Activated CD8-positive, alpha-beta memory T cell treated with anti-CD3 and anti-CD28 coated beads for 4 hours (primary cell): ENCODE measurements at regions not wholly inside any gene's neighbourhood (a gene's known extent, or its start where the extent isn't known, plus 50 kb on each side); places are given as distances from the start of the nearest gene placed in this dataset.
"Not testable (repeated sequence)": the region's sequence is repeated elsewhere in the genome, so short reads cannot be mapped to it uniquely, and the experiment has no call there.

ENCODE experiments used
- DNase-seq, 2 donors: peaks; one replicate each; pipeline ENCODE4 v3.0.0-alpha.2; 2020; ENCODE audit warnings: low read depth in 2 of 2

DNA sequence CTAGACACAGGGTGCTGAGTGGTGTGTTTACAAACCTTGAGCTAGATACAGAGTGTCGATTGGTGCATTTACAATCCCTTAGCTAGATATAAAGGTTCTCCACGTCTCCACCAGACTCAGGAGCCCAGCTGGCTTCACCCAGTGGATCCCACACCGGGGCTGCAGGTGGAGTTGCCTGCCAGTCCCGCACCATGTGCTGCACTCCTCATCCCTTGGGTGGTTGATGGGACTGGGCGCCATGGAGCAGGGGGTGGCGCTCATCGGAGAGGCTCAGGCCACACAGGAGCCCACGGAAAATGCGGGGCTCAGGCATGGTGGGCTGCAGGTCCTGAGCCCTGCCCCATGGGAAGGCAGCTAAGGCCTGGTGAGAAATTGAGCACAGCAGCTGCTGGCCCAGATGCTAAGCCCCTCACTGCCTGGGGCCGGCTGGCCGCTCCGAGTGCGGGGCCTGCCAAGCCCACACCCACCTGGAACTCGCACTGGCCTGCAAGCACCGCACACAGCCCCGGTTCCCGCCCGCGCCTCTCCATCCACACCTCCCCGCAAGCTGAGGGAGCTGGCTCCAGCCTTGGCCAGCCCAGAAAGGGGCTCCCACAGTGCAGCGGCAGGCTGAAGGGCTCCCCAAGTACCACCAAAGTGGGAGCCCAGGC is 418.4 kb downstream of the KIF20B start:
- not testable (repeated sequence) for DNase-seq

DNA sequence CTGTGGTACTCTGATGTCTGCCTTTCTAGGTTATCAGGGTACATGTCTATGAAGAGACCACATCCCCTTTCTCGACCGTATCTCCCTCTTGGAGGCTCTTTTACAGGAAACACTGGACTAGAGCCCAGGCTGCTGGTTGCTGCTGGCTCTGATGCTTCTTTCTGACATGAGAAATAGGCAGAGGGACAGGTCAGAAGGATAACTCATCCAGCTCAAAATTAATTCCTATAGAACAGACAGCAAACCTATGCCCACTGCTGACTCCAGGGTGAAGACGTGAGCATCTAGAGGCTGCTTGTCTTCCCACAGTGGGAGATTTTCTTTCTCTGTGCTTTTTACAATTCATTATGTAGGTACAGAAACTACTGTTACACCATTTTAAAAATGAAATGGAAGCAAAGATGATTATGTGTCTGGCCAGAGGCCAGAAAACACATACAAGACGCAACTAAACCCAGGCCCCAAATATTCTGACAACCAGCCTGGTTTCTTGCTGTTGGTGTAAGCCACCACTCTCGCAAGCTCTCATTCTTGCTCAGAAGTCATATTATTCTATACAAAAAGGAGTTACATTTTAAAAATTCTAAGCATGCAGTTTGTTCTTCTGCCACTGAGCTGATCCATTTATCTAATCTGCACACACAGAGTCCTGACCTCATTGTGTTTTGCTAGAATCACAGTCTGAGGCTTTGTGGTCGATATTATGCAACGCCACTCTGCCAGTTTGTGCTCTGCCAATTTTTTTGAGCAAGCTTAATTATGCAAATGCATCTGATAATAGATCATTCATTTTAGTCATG is 424.3 kb downstream of the KIF20B start:
- no peak for DNase-seq

- DNase-seq: no peak
Observed at GRCh38 chr10:90126256-90126595, 424.8 kb downstream of the KIF20B start.

GRCh38 chr10:90130321-90131086 is 429.1 kb downstream of the KIF20B start:
- no peak for DNase-seq

GRCh38 chr10:90133606-90134005 is 432.2 kb downstream of the KIF20B start:
- DNase-seq: no peak

DNA sequence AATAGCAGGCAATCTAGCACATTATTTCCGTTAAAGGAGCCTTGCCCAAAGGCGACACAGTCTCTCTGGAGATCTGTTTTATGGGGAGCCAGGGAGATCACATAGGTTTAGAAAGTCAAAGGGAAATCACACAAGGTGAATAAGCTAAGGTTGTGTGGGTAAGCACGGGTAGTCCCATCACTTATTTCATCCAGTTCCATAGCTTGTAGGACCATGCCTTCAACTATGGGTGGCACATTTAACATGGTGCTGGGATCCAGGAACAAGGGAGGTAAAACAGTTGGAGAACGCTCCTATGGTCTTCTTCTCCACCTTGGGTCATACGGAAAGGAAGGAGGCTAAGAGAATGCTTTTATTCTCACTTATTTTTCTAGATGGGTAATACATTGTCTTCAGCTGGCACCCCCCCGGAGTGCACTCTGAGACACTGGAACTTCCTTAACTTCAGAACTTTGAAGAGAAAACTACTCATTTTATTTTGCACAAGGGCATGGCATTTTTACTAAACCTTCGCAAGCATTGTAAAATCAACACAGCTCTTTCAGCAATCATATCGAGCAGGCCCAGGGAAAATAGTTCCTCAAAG is 435.4 kb downstream of the KIF20B start:
- DNase-seq: no peak

DNA sequence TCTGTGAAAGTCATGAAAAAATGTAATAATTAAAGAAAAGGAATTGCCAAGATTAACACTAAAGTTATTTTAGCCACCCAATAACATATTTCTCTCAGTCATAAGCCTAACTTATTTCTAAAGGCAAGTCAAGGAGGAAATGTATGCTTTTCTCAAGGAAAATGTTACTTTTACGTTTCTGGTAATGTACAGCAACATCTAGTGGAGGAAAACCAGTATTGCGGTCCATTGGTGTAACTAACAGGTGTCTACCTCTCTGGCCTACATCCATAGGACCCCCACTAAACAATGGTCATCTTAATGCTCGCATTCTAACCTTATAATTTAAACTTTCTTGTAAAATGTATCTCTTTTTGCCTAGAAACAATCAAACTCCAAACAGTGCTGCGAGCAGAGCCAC is 437.5 kb downstream of the KIF20B start:
- DNase-seq: no peak

DNA sequence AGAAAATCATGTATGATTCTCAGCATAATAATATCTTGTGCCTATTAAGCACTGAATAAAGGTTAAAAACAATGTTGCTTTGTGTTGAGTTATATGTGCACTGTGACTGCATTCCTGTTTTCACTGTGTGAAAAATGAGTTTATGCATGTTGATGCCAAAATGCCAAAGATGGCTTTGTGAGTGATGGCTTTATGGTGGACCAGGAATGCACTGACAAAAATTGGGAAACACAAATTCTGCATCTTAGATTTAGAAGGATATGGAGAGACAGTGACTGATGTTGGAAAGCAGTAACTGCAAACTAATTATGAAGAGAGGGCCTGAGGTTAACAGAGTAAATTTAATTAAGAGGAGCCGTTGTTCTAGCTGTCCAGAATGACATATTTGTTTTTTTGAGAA is 440.4 kb downstream of the KIF20B start:
- no peak for DNase-seq

DNA sequence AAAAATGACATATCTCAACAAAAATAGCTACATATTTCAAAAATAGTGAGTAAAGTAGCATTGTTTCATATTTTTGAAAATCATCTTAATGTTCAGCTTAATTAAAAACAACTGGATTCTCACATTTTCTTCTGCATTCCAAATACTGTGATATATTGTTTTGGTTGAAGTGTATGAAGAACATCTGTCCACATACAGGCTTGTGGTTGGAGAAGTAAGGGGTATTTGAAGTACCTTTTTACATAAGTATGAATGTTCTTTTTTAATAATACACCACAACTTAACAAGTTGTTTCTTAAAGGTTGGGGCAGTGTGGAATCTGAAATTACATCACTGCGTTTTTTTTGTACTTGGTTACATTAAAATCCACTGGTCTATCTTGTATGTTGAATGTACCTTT is 442.5 kb downstream of the KIF20B start:
- DNase-seq: no peak

DNA sequence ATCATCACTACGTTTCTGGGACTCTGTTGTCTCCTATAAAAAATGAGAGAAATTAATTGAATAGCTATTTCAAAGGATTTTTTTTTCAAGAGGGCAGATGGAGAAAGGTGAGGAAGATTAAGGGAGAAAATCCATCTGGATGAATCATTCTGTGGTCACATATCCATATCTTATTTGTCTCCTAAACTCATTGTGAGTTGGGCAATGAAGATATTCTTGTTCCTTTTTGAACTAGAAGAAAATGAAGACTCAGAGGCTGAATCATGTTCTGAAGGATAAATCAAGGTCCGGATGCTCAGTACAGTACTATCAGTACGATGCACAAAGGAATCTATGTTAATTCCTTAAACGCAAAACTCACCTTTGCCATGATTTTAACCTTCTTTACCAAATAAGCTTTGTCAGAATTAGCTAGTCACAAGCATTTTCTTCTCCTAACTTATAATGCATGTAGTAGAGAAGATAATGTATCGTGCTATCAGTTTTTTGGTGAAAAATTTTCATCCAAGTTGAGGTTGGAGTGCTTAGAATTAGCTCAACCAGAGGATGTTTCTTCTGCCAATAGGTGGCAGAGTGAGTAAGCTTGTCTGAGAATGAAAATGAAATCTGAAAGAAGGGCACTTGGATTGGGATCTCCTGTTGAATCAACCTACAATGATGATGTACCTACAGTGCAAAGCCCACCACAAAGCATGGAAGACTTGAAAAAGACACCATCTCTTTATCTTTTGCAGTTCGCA is 446.9 kb downstream of the KIF20B start:
- DNase-seq: no peak

DNA sequence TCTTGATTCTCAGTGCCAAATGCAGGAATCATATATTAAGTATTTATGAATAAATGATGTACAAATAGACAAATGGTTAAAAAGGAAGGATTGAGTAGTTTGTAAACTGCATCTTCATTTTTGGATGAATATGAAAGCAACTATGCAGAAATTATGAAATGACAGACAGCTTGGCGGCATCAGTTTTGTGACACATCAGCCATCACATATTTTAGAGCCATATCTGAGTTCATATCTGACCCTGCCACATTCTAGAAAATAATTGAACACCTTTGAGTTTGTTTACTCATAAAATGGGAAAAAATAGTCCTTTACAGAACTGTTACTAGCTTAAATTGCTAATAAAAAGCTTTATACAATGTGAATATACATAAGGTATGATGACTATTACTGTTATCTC is 448.2 kb downstream of the KIF20B start:
- DNase-seq: no peak

- DNase-seq: no peak
Observed at GRCh38 chr10:90162271-90162853, 461.0 kb downstream of the KIF20B start.

GRCh38 chr10:90167174-90168064 is 466.0 kb downstream of the KIF20B start:
- DNase-seq: no peak

DNA sequence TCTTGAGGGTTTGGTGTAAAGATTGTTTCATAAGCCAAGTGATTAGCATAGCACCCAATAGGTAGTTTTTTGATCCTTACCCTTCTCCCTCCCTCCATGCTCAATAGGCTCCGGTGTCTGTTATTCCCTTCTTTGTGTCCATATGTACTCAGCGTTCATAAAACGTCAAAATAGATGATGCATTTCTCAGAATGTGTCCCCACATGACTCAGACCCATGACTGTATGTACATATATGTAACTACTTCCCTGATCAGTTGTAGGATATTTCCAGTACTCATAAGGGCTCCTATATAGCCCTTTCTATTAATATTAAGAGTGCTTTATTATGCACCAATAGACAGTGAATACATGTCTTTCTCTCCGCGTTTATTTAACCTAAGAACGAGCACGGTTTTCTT is 466.9 kb downstream of the KIF20B start:
- no peak for DNase-seq

- DNase-seq: no peak
Observed at GRCh38 chr10:90171014-90171722, 469.8 kb downstream of the KIF20B start.

DNA sequence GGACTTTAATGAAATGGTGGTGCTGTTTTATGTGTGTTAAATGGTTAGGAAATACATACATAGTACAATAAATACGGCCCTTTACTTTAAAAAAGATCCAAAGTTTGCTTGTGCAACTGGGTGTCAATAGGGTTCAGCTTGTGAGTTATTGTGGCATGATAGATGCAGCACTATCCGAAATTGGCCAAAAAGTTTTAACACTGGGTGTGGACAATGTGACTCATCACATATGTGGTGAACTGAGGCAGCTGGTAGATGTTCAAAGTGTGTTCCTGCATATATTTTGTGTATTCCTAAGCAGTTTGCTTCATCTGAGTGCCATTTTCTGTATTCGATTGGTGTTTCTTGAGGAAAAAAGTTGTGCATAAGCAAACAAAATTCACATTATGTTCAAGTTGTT is 473.1 kb downstream of the KIF20B start:
- no peak for DNase-seq

- DNase-seq: no peak
Observed at GRCh38 chr10:90175161-90175681, 473.8 kb downstream of the KIF20B start.

DNA sequence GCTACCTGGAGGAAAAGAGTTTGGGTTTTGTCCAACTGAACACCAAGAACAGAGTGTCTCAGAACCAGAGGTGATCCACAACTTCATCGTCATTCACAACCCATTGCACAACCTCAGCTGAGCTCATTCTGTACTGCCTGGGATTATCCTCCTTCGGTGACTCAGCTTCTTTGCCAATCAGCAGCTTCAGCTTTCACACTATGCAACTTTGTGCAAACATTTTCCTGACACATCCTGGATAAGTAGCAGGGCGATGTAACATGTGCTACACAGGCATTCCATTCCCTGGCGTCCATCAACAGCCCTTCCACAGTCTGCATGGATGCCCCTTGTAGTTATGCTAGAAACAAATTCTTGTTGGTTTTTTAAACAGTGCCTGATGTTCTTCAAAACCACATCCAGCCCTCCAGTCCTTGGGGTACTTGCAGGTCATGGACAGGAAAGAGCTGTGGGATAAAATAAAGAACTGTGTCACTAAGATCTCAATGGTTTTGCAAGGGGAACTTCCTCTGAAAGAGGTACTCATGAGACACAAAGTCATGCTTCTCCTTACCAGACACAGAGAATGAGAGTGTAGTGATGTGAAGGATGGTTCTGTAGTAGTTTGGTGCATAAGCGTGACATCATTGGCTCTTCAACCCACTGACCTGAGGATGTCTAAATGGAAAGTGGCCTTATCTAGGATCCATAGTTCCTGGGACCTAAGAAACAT is 478.5 kb downstream of the KIF20B start:
- no peak for DNase-seq
